Natural killer cell (primary cell): ENCODE measurements at regions not wholly inside any gene's neighbourhood (a gene's known extent, or its start where the extent isn't known, plus 50 kb on each side); places are given as distances from the start of the nearest gene placed in this dataset.

Experiments used
- ATAC-seq, 3 donors: fragments of 150-1000 bp in 2 of 3; fragments of 200-7000 bp in 1 of 3; cut with Tn5 transposase; 1 replicate in 1 of 3; 2 replicates in 2 of 3; pipeline ENCODE4 v1.10.0; 2021; ENCODE audit warnings: mild to moderate bottlenecking in 2 of 3, moderate library complexity in 2 of 3
- DNase-seq, 2 donors: peaks; one replicate each; pipeline versions ENCODE4 v3.0.0 to v3.0.0-alpha.2; 2013 to 2021; ENCODE audit warnings: mixed read lengths in 1 of 2
- H3K27ac ChIP-seq: one replicate; pipeline ENCODE4 v1.5.1; 2013; ENCODE audit warnings: mild to moderate bottlenecking, low read length
- H3K27me3 ChIP-seq: one replicate; pipeline ENCODE4 v1.6.1; 2013; ENCODE audit warnings: low read length; ENCODE audit not compliant: control insufficient read depth, insufficient read depth
- H3K36me3 ChIP-seq: one replicate; pipeline ENCODE4 v1.6.1; 2013; ENCODE audit warnings: low read length; ENCODE audit not compliant: control insufficient read depth, insufficient read depth
- H3K4me1 ChIP-seq: one replicate; pipeline ENCODE4 v1.6.1; 2013; ENCODE audit warnings: low read length; ENCODE audit not compliant: control insufficient read depth, insufficient read depth
- H3K4me3 ChIP-seq: one replicate; pipeline ENCODE4 v1.5.1; 2013; ENCODE audit warnings: low read length
- H3K9me3 ChIP-seq: one replicate; pipeline ENCODE4 v1.6.1; 2013; ENCODE audit warnings: low read length; ENCODE audit not compliant: control insufficient read depth, insufficient read depth
- H3K27ac Mint-ChIP-seq, 2 donors: one replicate each; pipeline ENCODE4 v1.8.0; 2022; ENCODE audit warnings: mild to moderate bottlenecking in 2 of 2, mixed read lengths in 2 of 2, moderate library complexity in 1 of 2
- H3K27me3 Mint-ChIP-seq, 2 donors: one replicate each; pipeline ENCODE4 v1.8.0; 2022; ENCODE audit warnings: low read depth in 2 of 2, mixed read lengths in 2 of 2
- H3K36me3 Mint-ChIP-seq: one replicate; pipeline ENCODE4 v1.8.0; 2022; ENCODE audit warnings: mixed read lengths
- H3K4me1 Mint-ChIP-seq, 2 donors: one replicate each; pipeline ENCODE4 v1.8.0; 2022; ENCODE audit warnings: mixed read lengths in 2 of 2
- H3K4me3 Mint-ChIP-seq: one replicate; pipeline ENCODE4 v1.8.0; 2022; ENCODE audit warnings: mild to moderate bottlenecking, moderate library complexity, mixed read lengths
- H3K9me3 Mint-ChIP-seq, 2 donors: one replicate each; pipeline ENCODE4 v1.8.0; 2022; ENCODE audit warnings: mixed read lengths in 2 of 2
- CTCF ChIP-seq: fragments of 200-600 bp; IDR thresholded peaks from one replicate; pipeline ENCODE4 v1.8.0; 2022; ENCODE audit warnings: antibody characterized with exemption
- WGBS: methylation state at CpG from one replicate; pipeline ENCODE4 v1.1.7; 2013; ENCODE audit warnings: missing lambda C conversion rate; ENCODE audit not compliant: insufficient coverage; 5-methylcytosine and 5-hydroxymethylcytosine counted together
- intact Hi-C: fragments of 100-400 bp; cut with micrococcal nuclease; formaldehyde crosslinking; loops from one replicate; pipeline ENCODE4 v1.14.2; 2022

- DNase-seq, result no peak
- H3K36me3 Mint-ChIP-seq, result peaks cover 8% of the 10 kb centered on the region
These were observed 881.8 kb upstream of the ID2 start for GRCh38 chr2:7800031-7800430.

GRCh38 chr2:7801212-7801611 is 880.6 kb upstream of the ID2 start:
- Histone ChIP-seq H3K27ac (no peak overlapping the region), H3K4me1 (no peaks in the 10 kb centered on the region), H3K36me3 (no peaks in the 10 kb centered on the region), H3K4me3 (no peak overlapping the region), H3K27me3 (no peaks in the 10 kb centered on the region), H3K9me3 (peaks cover 16% of the 10 kb centered on the region)
- peaks cover 2 to 3% of the 10 kb centered on the region in 2 donors for H3K9me3 Mint-ChIP-seq
- H3K4me3 Mint-ChIP-seq, result no peak overlapping the region
- H3K27ac Mint-ChIP-seq, result no peak overlapping the region
- intact Hi-C loops, result no loop called here
- ATAC-seq, result no peak
- DNase-seq, result no peak
- no peaks in the 10 kb centered on the region for H3K4me1 Mint-ChIP-seq
- peaks cover 7 to 10% of the 10 kb centered on the region in 2 donors for H3K27me3 Mint-ChIP-seq
- no peak for TF ChIP-seq CTCF
- H3K36me3 Mint-ChIP-seq, result peaks cover 8% of the 10 kb centered on the region

More at GRCh38 chr2:7800031-7800430, 881.8 kb upstream of the ID2 start:
- Mint-ChIP-seq H3K27ac (no peak overlapping the region), H3K9me3 (peaks cover 2 to 3% of the 10 kb centered on the region in 2 donors), H3K4me1 (peaks cover 0 to 6% of the 10 kb centered on the region in 2 donors), H3K27me3 (peaks cover 7 to 10% of the 10 kb centered on the region in 2 donors), H3K4me3 (no peak overlapping the region)
- no peak for TF ChIP-seq CTCF
- intact Hi-C loops, result no loop called here
- ATAC-seq, result no peak
- H3K36me3 ChIP-seq, result no peaks in the 10 kb centered on the region
- no peak overlapping the region for H3K27ac ChIP-seq
- H3K27me3 ChIP-seq, result no peaks in the 10 kb centered on the region
- H3K4me1 ChIP-seq, result no peaks in the 10 kb centered on the region
- H3K4me3 ChIP-seq, result no peak overlapping the region
- H3K9me3 ChIP-seq, result peaks cover 16% of the 10 kb centered on the region
- WGBS, result 100% methylated on average over 1 of the region's 2 CpGs

- WGBS, result 95% methylated on average over 4 of the region's 5 CpGs
- Mint-ChIP-seq H3K4me3 (no peak overlapping the region), H3K27ac (no peak overlapping the region), H3K9me3 (peaks cover 2 to 3% of the 10 kb centered on the region in 2 donors), H3K36me3 (peaks cover 8% of the 10 kb centered on the region), H3K27me3 (peaks cover 4 to 5% of the 10 kb centered on the region in 2 donors), H3K4me1 (no peaks in the 10 kb centered on the region)
- no peaks in the 10 kb centered on the region for H3K36me3 ChIP-seq
- no peaks in the 10 kb centered on the region for H3K4me1 ChIP-seq
- H3K27me3 ChIP-seq, result no peaks in the 10 kb centered on the region
- no peak overlapping the region for H3K4me3 ChIP-seq
- TF ChIP-seq CTCF, result no peak
- DNase-seq, result no peak
- no peak for ATAC-seq
- intact Hi-C loops, result no loop called here
- no peak overlapping the region for H3K27ac ChIP-seq
- peaks cover 16% of the 10 kb centered on the region for H3K9me3 ChIP-seq
These were observed 878.3 kb upstream of the ID2 start for GRCh38 chr2:7803515-7803914.

- Mint-ChIP-seq H3K27ac (no peak overlapping the region), H3K36me3 (no peaks in the 10 kb centered on the region), H3K27me3 (no peaks in the 10 kb centered on the region), H3K4me1 (peaks cover 0 to 2% of the 10 kb centered on the region in 2 donors), H3K4me3 (no peak overlapping the region), H3K9me3 (no peaks in the 10 kb centered on the region)
- intact Hi-C loops, result no loop called here
- H3K4me3 ChIP-seq, result no peak overlapping the region
- 83% methylated on average over 3 of the region's 3 CpGs for WGBS
- no peaks in the 10 kb centered on the region for H3K4me1 ChIP-seq
- TF ChIP-seq CTCF, result no peak
- DNase-seq, result no peak
- H3K27me3 ChIP-seq, result no peaks in the 10 kb centered on the region
- ATAC-seq, result no peak
- H3K9me3 ChIP-seq, result no peaks in the 10 kb centered on the region
- no peaks in the 10 kb centered on the region for H3K36me3 ChIP-seq
- no peak overlapping the region for H3K27ac ChIP-seq
These were observed 872.2 kb upstream of the ID2 start for GRCh38 chr2:7809640-7810039.
